D721Med (cell line): ENCODE measurements at regions not wholly inside any gene's neighbourhood (a gene's known extent, or its start where the extent isn't known, plus 50 kb on each side); places are given as distances from the start of the nearest gene placed in this dataset.

Source experiments
- DNase-seq: peaks from one replicate; pipeline ENCODE4 v3.0.0; 2011; ENCODE audit warnings: low spot score; ENCODE audit not compliant: insufficient read length
- FAIRE-seq: peaks from 2 replicates; lab custom pipeline; 2011; peaks lifted over from hg19 to GRCh38; lab: Jason Lieb, UNC
- TF ChIP-seq, protein P1 (sequence below): IDR thresholded peaks from 2 replicates; pipeline ENCODE4 v1.5.1; 2012; ENCODE audit warnings: mild to moderate bottlenecking, control low read depth; ENCODE audit not compliant: insufficient read depth; ENCODE audit errors: missing control alignments

DNA sequence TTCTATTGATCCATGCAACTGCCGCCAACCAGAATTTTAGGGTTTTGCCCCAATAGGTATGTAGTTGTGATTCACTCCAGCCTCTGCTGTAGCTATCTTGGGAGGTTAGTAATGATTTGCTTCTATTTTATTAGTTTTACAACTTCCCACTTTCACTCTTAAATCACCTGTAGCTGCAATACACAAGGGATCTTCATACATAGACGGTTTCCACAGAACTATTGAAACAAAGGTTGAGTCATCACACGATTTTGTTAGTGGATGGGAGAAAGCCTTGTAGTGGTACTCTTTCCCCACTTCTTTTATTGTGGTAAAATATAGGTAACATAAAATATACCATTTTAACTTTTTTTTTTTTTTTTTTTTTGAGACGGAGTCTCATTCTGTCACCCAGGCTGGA, 104.2 kb upstream of the SPRED2 start:
- TF ChIP-seq, protein P1, sequence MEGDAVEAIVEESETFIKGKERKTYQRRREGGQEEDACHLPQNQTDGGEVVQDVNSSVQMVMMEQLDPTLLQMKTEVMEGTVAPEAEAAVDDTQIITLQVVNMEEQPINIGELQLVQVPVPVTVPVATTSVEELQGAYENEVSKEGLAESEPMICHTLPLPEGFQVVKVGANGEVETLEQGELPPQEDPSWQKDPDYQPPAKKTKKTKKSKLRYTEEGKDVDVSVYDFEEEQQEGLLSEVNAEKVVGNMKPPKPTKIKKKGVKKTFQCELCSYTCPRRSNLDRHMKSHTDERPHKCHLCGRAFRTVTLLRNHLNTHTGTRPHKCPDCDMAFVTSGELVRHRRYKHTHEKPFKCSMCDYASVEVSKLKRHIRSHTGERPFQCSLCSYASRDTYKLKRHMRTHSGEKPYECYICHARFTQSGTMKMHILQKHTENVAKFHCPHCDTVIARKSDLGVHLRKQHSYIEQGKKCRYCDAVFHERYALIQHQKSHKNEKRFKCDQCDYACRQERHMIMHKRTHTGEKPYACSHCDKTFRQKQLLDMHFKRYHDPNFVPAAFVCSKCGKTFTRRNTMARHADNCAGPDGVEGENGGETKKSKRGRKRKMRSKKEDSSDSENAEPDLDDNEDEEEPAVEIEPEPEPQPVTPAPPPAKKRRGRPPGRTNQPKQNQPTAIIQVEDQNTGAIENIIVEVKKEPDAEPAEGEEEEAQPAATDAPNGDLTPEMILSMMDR: no peak
- DNase-seq (no peak), FAIRE-seq (no peak)

DNA sequence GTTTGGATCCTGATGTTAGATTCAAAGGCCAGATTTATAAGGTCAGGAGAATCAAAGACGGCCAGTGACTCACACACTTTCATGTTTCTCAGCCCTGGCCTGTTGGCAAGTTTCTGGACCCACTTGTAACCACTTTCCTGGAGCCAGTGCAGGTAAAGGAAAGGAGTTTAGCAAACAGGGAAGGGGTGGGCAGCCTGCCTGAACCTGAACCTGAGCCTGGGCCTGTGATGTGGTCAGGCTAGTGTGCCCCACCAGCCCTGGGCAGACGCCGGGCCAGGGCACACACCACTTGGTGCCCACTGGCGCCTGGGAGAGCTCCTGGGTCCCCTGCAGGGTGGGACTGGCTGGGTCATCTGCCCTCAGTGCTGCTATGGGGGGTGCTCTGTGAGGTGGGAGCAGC, 100.5 kb upstream of the SPRED2 start:
- no peak for FAIRE-seq
- no peak for DNase-seq
- TF ChIP-seq, protein P1: no peak

DNA sequence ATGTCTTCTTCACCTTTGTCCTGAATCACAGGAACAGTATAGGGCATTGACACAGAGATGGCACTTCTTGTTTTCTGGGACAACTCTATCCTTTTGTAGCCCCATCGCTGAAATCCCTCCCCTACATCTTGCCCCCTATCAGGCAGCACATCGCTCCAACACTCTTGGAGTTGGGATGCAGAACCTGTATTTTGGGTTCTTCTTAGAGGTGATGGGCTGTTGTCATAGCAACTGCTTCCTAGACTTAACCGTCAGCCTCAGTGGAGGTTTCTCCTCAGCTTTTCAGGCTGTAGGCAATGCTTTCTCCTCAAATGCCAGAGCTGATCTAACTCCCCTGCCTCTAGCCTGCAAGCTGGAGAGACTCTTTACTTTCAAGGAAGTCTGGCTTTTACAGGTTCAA, 99.9 kb upstream of the SPRED2 start:
- TF ChIP-seq, protein P1: no peak
- FAIRE-seq (no peak), DNase-seq (no peak)

DNA sequence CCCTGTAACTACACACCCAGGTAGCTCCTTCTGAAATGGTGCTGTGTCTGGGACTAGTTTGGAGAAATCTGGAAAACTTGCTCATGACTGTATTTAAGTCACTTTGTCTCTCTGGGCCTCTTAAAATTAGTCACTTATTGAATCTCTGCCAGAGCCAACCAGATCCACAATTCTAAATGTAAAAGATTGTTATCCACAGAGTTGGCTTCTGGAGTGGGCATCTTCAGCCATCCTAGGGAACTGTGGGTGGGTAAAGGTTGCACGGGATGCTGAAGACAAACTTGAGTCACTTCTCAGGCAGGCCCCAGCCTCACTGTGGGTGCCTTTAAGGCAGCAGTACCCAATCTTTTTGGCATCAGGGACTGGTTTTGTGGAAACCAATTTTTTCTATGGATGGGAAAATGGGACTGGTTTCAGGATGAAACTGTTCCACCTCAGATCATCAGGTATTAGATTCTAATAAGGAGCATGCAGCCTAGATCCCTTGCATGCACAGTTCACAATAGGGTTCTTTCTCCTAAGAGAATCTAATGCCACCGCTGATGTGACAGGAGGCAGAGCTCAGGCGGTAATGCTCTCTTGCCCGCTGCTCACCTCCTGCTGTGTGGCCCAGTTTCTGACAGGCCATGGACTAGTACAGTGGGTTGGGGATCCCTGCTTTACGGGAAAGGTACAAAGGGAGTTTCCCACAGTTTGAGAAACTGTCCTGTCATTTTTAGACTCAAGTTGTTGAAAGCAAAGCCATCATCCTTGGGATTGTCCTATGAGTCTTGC, 98.3 kb upstream of the SPRED2 start:
- DNase-seq (no peak), FAIRE-seq (no peak)
- TF ChIP-seq, protein P1: no peak

DNA sequence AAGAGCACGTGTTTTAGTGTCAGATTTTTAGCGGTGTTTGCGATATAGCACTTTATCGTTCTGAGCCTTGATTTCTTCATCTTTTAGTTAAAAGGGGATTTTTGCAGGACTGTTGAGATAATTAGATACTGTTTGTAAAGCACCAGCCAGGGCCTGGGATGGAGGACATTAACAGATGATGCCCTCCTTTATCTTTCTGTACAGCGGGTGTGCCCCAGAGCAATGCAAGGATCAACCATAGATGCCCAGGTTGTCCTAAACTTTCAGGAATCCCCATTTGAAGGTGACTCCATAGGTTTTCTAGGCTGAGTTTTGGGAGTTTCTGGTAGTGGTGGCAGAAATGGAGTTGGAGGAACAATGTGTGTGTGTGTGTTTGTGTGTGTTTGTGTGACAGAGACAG, 97.0 kb upstream of the SPRED2 start:
- TF ChIP-seq, protein P1: no peak
- FAIRE-seq: no peak
- DNase-seq: no peak

DNA sequence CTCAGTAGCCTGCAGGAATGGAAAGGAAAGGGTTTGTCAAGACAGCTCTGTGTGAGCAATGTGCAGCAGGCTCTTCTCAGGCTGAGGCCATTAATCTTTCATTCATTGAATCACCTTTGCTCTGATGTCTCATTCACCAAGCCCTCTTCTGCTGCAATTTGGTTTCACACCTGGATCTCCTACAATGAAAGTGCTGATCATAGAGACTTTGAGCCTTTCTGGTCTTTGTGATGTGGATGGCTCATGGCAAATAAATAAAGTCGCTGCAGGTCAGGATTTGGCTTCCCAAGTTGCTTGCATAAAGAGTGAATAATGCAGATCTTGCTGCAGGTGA, 95.8 kb upstream of the SPRED2 start:
- DNase-seq (no peak), FAIRE-seq (no peak)
- TF ChIP-seq, protein P1: no peak

DNA sequence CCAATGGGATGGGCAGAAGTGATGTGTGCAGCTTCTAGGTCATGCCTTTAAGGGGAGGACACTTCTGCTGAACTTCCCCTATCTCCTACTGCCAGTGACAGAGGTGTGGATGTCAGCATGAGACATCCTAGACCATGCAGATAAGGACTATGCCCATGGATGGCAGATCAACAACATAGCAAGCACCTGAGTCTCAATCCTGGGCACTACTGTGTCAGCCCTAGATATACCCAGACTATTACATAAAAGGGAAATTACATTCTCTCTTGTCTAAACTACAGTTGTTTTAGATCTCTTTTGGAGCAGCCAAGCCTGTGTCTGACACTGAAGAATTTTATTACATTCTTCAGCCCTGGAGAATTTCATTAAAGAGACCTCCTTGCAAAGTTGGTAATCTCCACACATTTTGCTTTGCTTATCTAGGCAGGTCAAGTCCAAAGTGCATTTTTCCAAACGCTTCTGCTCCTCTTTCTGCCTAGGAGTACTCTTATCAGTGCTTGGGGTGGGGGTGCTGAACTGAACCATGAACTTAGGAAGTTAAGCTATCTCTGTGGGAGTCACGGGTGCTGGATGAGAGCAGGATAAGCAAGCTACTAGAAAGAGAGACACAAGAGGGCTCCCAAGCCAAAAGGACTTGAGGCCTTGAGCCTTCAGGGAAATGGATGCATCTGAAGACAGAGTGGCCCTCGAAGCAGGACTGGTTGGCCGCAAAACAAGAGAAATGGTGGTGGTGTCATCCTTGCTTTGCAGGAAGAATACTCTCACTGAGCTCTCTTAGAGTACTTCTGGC, 95.2 kb upstream of the SPRED2 start:
- TF ChIP-seq, protein P1: no peak
- DNase-seq (no peak), FAIRE-seq (no peak)
